WTC11 (cell line): ENCODE measurements at regions not wholly inside any gene's neighbourhood (a gene's known extent, or its start where the extent isn't known, plus 50 kb on each side); places are given as distances from the start of the nearest gene placed in this dataset.

ENCODE experiments used
- ATAC-seq: fragments of 200-7000 bp; cut with Tn5 transposase; 2 replicates; pipeline ENCODE4 v1.10.0; 2021; ENCODE audit warnings: mild to moderate bottlenecking, moderate library complexity
- CTCF ChIA-PET: fragments of 300-600 bp; sonication (Branson Sonifier 250); formaldehyde crosslinking; loops from one replicate; lab custom pipeline; 2021; ENCODE audit warnings: antibody characterized with exemption; lab: Charles Lee
- POLR2A ChIA-PET: fragments of 350-600 bp; sonication (Branson Sonifier 250); formaldehyde crosslinking; loops from one replicate; lab custom pipeline; 2021; ENCODE audit warnings: antibody characterized with exemption; lab: Charles Lee
- DNase-seq: peaks from one replicate; pipeline ENCODE4 v3.0.0; 2021; ENCODE audit warnings: low spot score
- H3K27ac Mint-ChIP-seq: 2 replicates; pipeline ENCODE4 v1.8.0; 2021; ENCODE audit warnings: mixed read lengths
- H3K27me3 Mint-ChIP-seq: 2 replicates; pipeline ENCODE4 v1.8.0; 2021; ENCODE audit warnings: low read depth, mild to moderate bottlenecking, moderate library complexity, mixed read lengths
- H3K36me3 Mint-ChIP-seq: 2 replicates; pipeline ENCODE4 v1.8.0; 2021; ENCODE audit warnings: mixed read lengths
- H3K4me1 Mint-ChIP-seq: 2 replicates; pipeline ENCODE4 v1.8.0; 2022; ENCODE audit warnings: mixed read lengths
- H3K4me3 Mint-ChIP-seq: 2 replicates; pipeline ENCODE4 v1.8.0; 2021; ENCODE audit warnings: mild to moderate bottlenecking, moderate library complexity, mixed read lengths
- H3K9me3 Mint-ChIP-seq: 2 replicates; pipeline ENCODE4 v1.8.0; 2021; ENCODE audit warnings: mixed read lengths
- ATF1 ChIP-seq: sonication (generic); formaldehyde crosslinking; IDR thresholded peaks from 2 replicates; pipeline ENCODE4 v1.8.1; 2023; ENCODE audit warnings: mild to moderate bottlenecking, moderate library complexity, missing genetic modification reagents
- ELF4 ChIP-seq: sonication (generic); formaldehyde crosslinking; IDR thresholded peaks from 2 replicates; pipeline ENCODE4 v1.8.1; 2022; ENCODE audit warnings: low read depth, mild to moderate bottlenecking, moderate library complexity, missing genetic modification reagents
- GABPB1 ChIP-seq: sonication (generic); formaldehyde crosslinking; IDR thresholded peaks from 2 replicates; pipeline ENCODE4 v1.8.1; 2023; ENCODE audit warnings: mild to moderate bottlenecking, missing genetic modification reagents
- GTF2I ChIP-seq: fragments of 250-450 bp; sonication (Bioruptor Pico); conservative IDR thresholded peaks from 2 replicates; pipeline ENCODE4 v1.4.0; 2021; ENCODE audit warnings: mild to moderate bottlenecking
- HMGA2 ChIP-seq: fragments of 250-450 bp; sonication (Bioruptor Pico); IDR thresholded peaks from 2 replicates; pipeline ENCODE4 v1.4.0; 2021; ENCODE audit warnings: mild to moderate bottlenecking, moderate library complexity
- SOX15 ChIP-seq: fragments of 250-450 bp; sonication (Bioruptor Pico); IDR thresholded peaks from 2 replicates; pipeline ENCODE4 v1.9.0; 2021; ENCODE audit warnings: mild to moderate bottlenecking
- TEAD1 ChIP-seq: sonication (generic); formaldehyde crosslinking; IDR thresholded peaks from 2 replicates; pipeline ENCODE4 v1.8.0; 2022; ENCODE audit warnings: mild to moderate bottlenecking, missing genetic modification reagents
- ZNF232 ChIP-seq: sonication (generic); formaldehyde crosslinking; IDR thresholded peaks from 2 replicates; pipeline ENCODE4 v1.8.0; 2022; ENCODE audit warnings: mild to moderate bottlenecking, missing genetic modification reagents
- TF ChIP-seq, protein P1 (sequence below): sonication (generic); formaldehyde crosslinking; IDR thresholded peaks from 2 replicates; pipeline ENCODE4 v1.8.0; 2023; ENCODE audit warnings: mild to moderate bottlenecking, missing genetic modification reagents
- TF ChIP-seq, protein P2 (sequence below): sonication (generic); formaldehyde crosslinking; IDR thresholded peaks from 2 replicates; pipeline ENCODE4 v1.8.1; 2022; ENCODE audit warnings: mild to moderate bottlenecking, missing genetic modification reagents, moderate library complexity, borderline replicate concordance
- TF ChIP-seq, protein P3 (sequence below): sonication (generic); formaldehyde crosslinking; IDR thresholded peaks from 2 replicates; pipeline ENCODE4 v1.8.1; 2023; ENCODE audit warnings: mild to moderate bottlenecking, moderate library complexity, missing genetic modification reagents
- TF ChIP-seq, protein P4 (sequence below): sonication (generic); formaldehyde crosslinking; IDR thresholded peaks from 2 replicates; pipeline ENCODE4 v1.8.0; 2023; ENCODE audit warnings: missing genetic modification reagents, mild to moderate bottlenecking, borderline replicate concordance
- TF ChIP-seq, protein P5 (sequence below): sonication (generic); formaldehyde crosslinking; IDR thresholded peaks from 2 replicates; pipeline ENCODE4 v1.8.0; 2023; ENCODE audit warnings: missing genetic modification reagents
- TF ChIP-seq, protein P6 (sequence below): fragments of 250-450 bp; sonication (Bioruptor Pico); conservative IDR thresholded peaks from 2 replicates; pipeline ENCODE4 v1.9.0; 2021; ENCODE audit warnings: mild to moderate bottlenecking

DNA sequence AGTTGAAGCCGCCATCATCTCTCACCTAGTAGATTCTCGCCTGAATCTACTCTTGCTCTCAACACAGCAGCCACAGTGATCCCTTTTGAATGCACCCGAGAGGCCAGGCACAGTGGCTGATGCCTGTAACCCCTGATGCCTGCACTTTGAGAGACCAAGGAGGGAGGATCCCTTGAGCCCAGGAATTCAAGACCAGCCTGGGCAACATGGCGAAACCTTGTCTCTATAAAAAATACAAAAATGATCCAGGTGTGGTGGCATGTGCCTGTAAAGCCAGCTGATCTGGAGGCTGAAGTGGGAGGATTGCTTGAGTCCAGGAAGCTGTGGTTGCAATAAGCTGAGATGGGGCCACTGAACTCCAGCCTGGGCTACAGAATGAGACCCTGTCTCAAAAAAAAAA lies 60.3 kb upstream of the EML4 start:
- no peak for ATAC-seq
- TF ChIP-seq ELF4 (CRISPR knock-in tag) = no peak
- no peak for TF ChIP-seq GTF2I (CRISPR knock-in tag)
- Mint-ChIP-seq H3K9me3 (no peaks in the 10 kb centered on the region), H3K4me3 (no peak overlapping the region), H3K4me1 (peaks cover 27% of the 10 kb centered on the region), H3K27me3 (peaks cover 3% of the 10 kb centered on the region; the same call in 1 of the 2 replicates), H3K27ac (no peak overlapping the region), H3K36me3 (no peaks in the 10 kb centered on the region)
- ChIA-PET CTCF (no interaction called here), POLR2A (no interaction called here)
- no peak for DNase-seq

DNA sequence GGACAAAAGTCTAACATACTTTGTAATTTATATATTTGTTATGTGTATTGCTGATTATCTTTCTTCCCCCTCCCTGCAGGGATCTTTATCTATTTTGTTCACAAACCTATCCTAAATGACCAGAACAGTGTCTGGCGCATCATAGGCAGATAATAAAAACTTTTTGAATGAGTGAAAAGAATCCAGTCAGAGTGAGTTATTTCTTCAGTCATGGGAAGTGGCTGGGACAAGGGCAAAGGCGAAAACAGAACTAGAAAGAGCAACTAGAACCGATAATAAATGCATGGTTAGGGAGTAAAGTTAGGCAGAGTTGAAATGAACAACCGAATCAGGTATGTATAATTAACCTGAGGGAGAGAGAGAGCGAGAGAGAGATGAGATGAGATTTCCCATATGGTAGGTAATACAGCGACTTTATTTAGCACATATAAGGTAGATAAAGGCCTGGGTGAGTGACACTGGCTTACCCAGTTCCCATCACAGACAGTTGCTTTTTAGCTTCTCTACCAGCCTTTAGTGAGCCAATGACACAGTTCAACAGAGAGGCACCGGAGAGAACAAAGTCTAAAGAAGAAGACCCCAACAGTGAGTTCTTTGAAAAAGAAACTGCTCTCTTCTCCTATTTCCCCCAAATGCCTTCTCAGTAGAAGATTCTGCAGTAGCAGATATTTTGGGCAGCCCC lies 59.1 kb upstream of the EML4 start:
- ATAC-seq (no peak), DNase-seq (no peak)
- Mint-ChIP-seq H3K4me1 (peaks cover 14% of the 10 kb centered on the region), H3K27me3 (peaks cover 3% of the 10 kb centered on the region; the same call in 1 of the 2 replicates), H3K27ac (no peak overlapping the region), H3K4me3 (no peak overlapping the region), H3K9me3 (no peaks in the 10 kb centered on the region), H3K36me3 (no peaks in the 10 kb centered on the region)
- ChIA-PET POLR2A (no interaction called here), CTCF (no interaction called here)
- TF ChIP-seq HMGA2 (CRISPR knock-in tag) (no peak), SOX15 (CRISPR knock-in tag) (no peak), GABPB1 (CRISPR knock-in tag) (no peak)
- TF ChIP-seq, protein P1, sequence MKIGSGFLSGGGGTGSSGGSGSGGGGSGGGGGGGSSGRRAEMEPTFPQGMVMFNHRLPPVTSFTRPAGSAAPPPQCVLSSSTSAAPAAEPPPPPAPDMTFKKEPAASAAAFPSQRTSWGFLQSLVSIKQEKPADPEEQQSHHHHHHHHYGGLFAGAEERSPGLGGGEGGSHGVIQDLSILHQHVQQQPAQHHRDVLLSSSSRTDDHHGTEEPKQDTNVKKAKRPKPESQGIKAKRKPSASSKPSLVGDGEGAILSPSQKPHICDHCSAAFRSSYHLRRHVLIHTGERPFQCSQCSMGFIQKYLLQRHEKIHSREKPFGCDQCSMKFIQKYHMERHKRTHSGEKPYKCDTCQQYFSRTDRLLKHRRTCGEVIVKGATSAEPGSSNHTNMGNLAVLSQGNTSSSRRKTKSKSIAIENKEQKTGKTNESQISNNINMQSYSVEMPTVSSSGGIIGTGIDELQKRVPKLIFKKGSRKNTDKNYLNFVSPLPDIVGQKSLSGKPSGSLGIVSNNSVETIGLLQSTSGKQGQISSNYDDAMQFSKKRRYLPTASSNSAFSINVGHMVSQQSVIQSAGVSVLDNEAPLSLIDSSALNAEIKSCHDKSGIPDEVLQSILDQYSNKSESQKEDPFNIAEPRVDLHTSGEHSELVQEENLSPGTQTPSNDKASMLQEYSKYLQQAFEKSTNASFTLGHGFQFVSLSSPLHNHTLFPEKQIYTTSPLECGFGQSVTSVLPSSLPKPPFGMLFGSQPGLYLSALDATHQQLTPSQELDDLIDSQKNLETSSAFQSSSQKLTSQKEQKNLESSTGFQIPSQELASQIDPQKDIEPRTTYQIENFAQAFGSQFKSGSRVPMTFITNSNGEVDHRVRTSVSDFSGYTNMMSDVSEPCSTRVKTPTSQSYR (CRISPR knock-in tag) = no peak
- TF ChIP-seq, protein P2, sequence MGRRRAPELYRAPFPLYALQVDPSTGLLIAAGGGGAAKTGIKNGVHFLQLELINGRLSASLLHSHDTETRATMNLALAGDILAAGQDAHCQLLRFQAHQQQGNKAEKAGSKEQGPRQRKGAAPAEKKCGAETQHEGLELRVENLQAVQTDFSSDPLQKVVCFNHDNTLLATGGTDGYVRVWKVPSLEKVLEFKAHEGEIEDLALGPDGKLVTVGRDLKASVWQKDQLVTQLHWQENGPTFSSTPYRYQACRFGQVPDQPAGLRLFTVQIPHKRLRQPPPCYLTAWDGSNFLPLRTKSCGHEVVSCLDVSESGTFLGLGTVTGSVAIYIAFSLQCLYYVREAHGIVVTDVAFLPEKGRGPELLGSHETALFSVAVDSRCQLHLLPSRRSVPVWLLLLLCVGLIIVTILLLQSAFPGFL (CRISPR knock-in tag) = no peak

DNA sequence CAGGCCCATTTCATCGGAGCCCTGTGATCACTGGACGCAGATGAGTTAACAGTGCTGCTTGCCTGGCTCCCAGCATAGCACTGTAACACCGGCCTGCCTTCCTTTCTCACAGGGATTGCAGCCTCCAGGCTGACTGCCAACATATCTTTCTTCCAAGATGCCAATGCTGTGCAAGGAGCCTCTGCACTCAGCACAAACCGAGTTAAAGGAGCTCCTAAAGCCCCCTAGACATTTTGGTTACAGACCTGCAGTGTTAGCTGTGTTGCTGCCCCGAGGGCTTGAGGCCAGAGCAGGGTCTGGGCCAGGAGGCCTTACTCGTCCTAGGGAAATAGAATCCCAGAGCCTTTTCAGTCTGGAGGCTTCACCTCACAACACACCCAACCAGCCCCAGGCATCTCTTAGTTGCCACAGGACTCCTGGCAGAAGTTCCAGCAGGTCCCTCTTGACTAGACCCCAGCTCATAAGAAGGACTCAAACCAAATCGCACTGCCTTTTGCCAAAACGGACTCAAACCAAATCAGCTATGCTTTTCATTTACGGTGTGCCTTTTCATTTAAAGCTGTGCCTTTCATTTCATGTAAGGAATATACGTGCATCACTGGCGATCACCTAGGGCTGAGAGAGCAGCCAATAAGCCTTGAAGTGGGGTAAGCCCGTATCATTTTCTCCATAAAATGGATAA lies 58.4 kb upstream of the EML4 start:
- ATAC-seq (peak; percentile 43), DNase-seq (no peak)
- Mint-ChIP-seq H3K36me3 (no peaks in the 10 kb centered on the region), H3K4me3 (no peak overlapping the region), H3K9me3 (no peaks in the 10 kb centered on the region)
- ChIA-PET POLR2A (no interaction called here), CTCF (no interaction called here)
- TF ChIP-seq, protein P3, sequence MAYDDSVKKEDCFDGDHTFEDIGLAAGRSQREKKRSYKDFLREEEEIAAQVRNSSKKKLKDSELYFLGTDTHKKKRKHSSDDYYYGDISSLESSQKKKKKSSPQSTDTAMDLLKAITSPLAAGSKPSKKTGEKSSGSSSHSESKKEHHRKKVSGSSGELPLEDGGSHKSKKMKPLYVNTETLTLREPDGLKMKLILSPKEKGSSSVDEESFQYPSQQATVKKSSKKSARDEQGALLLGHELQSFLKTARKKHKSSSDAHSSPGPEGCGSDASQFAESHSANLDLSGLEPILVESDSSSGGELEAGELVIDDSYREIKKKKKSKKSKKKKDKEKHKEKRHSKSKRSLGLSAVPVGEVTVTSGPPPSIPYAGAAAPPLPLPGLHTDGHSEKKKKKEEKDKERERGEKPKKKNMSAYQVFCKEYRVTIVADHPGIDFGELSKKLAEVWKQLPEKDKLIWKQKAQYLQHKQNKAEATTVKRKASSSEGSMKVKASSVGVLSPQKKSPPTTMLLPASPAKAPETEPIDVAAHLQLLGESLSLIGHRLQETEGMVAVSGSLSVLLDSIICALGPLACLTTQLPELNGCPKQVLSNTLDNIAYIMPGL (CRISPR knock-in tag) = no peak
- TF ChIP-seq ATF1 (CRISPR knock-in tag) = no peak
- no peak for TF ChIP-seq GABPB1 (CRISPR knock-in tag)
- TF ChIP-seq TEAD1 (CRISPR knock-in tag) = no peak
- TF ChIP-seq, all 79 proteins: peak for 0
- Mint-ChIP-seq H3K27me3 (no peaks in the 10 kb centered on the region; the same call in 1 of the 2 replicates), H3K4me1 (peaks cover 7% of the 10 kb centered on the region), H3K27ac (no peak overlapping the region)

DNA sequence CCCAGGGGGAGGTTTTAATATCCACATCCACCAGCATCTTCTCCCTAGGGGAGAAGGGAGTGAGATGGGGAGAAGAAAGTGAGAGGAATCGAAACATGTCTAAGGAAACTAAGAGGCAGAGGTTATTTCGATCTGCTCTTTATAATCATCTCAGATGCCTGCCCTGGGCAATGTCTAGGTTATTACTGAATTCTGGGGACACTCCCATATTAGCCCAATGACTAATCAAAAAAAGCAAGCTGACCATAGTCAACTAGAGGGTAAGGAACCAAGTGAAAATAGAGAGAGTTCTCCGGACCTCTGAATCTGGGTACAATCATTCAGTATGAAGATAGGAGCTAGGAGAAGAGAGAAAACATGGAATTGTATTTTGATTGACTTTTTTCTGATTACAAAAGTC lies 56.7 kb upstream of the EML4 start:
- no peak for DNase-seq
- no peak for ATAC-seq
- Mint-ChIP-seq H3K27me3 (no peaks in the 10 kb centered on the region; the same call in 1 of the 2 replicates), H3K27ac (no peak overlapping the region), H3K4me1 (peaks cover 10% of the 10 kb centered on the region), H3K4me3 (no peak overlapping the region), H3K9me3 (no peaks in the 10 kb centered on the region), H3K36me3 (no peaks in the 10 kb centered on the region)
- ChIA-PET CTCF (no interaction called here), POLR2A (no interaction called here)
- TF ChIP-seq, protein P4, sequence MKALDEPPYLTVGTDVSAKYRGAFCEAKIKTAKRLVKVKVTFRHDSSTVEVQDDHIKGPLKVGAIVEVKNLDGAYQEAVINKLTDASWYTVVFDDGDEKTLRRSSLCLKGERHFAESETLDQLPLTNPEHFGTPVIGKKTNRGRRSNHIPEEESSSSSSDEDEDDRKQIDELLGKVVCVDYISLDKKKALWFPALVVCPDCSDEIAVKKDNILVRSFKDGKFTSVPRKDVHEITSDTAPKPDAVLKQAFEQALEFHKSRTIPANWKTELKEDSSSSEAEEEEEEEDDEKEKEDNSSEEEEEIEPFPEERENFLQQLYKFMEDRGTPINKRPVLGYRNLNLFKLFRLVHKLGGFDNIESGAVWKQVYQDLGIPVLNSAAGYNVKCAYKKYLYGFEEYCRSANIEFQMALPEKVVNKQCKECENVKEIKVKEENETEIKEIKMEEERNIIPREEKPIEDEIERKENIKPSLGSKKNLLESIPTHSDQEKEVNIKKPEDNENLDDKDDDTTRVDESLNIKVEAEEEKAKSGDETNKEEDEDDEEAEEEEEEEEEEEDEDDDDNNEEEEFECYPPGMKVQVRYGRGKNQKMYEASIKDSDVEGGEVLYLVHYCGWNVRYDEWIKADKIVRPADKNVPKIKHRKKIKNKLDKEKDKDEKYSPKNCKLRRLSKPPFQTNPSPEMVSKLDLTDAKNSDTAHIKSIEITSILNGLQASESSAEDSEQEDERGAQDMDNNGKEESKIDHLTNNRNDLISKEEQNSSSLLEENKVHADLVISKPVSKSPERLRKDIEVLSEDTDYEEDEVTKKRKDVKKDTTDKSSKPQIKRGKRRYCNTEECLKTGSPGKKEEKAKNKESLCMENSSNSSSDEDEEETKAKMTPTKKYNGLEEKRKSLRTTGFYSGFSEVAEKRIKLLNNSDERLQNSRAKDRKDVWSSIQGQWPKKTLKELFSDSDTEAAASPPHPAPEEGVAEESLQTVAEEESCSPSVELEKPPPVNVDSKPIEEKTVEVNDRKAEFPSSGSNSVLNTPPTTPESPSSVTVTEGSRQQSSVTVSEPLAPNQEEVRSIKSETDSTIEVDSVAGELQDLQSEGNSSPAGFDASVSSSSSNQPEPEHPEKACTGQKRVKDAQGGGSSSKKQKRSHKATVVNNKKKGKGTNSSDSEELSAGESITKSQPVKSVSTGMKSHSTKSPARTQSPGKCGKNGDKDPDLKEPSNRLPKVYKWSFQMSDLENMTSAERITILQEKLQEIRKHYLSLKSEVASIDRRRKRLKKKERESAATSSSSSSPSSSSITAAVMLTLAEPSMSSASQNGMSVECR (CRISPR knock-in tag) = no peak
- TF ChIP-seq ZNF232 (CRISPR knock-in tag) = no peak
- TF ChIP-seq, protein P5, sequence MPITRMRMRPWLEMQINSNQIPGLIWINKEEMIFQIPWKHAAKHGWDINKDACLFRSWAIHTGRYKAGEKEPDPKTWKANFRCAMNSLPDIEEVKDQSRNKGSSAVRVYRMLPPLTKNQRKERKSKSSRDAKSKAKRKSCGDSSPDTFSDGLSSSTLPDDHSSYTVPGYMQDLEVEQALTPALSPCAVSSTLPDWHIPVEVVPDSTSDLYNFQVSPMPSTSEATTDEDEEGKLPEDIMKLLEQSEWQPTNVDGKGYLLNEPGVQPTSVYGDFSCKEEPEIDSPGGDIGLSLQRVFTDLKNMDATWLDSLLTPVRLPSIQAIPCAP = no peak
- TF ChIP-seq, protein P6, sequence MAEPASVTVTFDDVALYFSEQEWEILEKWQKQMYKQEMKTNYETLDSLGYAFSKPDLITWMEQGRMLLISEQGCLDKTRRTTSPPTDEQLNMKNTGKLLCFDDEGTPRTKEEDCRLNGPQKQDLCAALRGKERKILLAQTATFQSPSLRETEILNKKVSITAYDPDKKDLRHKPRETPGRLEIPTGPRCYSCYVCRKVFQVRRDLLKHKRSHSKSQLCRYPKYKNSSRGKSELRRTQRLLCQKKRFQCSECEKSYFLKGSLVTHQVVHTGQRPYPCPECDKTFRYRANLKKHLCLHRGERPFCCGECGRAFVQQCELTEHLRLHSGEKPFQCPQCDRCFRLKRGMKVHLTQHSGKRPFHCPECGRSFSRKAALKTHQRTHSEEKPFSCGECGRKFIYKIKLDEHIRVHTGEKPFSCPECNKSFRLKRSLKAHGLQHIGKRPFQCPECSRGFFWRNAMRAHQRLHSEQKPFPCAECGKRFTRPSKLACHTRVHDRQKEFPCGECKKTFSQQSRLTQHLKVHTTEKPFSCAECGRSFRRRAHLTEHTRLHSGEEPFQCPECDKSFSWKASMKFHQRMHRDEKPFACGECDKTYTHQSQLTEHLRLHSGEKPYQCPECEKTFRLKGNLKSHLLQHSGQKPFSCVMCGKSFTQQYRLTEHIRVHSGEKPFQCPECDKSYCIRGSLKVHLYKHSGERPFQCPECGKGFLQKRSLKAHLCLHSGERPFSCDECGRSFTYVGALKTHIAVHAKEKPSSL (CRISPR knock-in tag) = no peak
